Neuronal stem cell (in vitro differentiated cells): ENCODE measurements at regions not wholly inside any gene's neighbourhood (a gene's known extent, or its start where the extent isn't known, plus 50 kb on each side); places are given as distances from the start of the nearest gene placed in this dataset.
A peak's percentile ranks its signal among the peaks of the same experiment; 100 is the strongest.

Source experiments
- DNase-seq: peaks from one replicate; pipeline ENCODE4 v3.0.0-alpha.2; 2013; ENCODE audit warnings: low spot score
- H2AFZ ChIP-seq: one replicate; pipeline ENCODE4 v1.6.1; 2013; ENCODE audit warnings: mild to moderate bottlenecking, low read length, inconsistent platforms
- H2AK5ac ChIP-seq: 2 replicates; pipeline ENCODE4 v1.6.1; 2013; ENCODE audit warnings: low read depth, mild to moderate bottlenecking, inconsistent platforms, low read length, moderate library complexity, mixed read lengths
- H2BK120ac ChIP-seq: 2 replicates; pipeline ENCODE4 v1.6.1; 2013; ENCODE audit warnings: low read depth, mild to moderate bottlenecking, inconsistent platforms, low read length, moderate library complexity, mixed read lengths
- H2BK12ac ChIP-seq: one replicate; pipeline ENCODE4 v1.6.1; 2013; ENCODE audit warnings: low read length, inconsistent platforms
- H2BK15ac ChIP-seq: 2 replicates; pipeline ENCODE4 v1.6.1; 2013; ENCODE audit warnings: mild to moderate bottlenecking, low read length, inconsistent platforms, mixed read lengths
- H2BK5ac ChIP-seq: one replicate; pipeline ENCODE4 v1.6.1; 2013; ENCODE audit warnings: inconsistent platforms, mild to moderate bottlenecking, low read length, moderate library complexity
- H3K14ac ChIP-seq: one replicate; pipeline ENCODE4 v1.6.1; 2013; ENCODE audit warnings: low read length, inconsistent platforms
- H3K18ac ChIP-seq: 2 replicates; pipeline ENCODE4 v1.6.1; 2013; ENCODE audit warnings: low read length, inconsistent platforms
- H3K23ac ChIP-seq: 2 replicates; pipeline ENCODE4 v1.6.1; 2013; ENCODE audit warnings: low read depth, mild to moderate bottlenecking, mixed read lengths, low read length, inconsistent platforms; ENCODE audit not compliant: poor library complexity
- H3K27ac ChIP-seq: replicated peaks from 3 replicates; pipeline ENCODE4 v1.5.1; 2013; ENCODE audit warnings: low read length, inconsistent platforms
- H3K27me3 ChIP-seq, 3 experiments: 2 replicates each; pipeline ENCODE4 v1.6.1; 2013; ENCODE audit warnings: low read length in 3 of 3, mild to moderate bottlenecking in 2 of 3, inconsistent platforms in 1 of 3, low read depth in 1 of 3, mixed read lengths in 1 of 3, moderate library complexity in 1 of 3; ENCODE audit not compliant: control insufficient read depth in 3 of 3, insufficient read depth in 3 of 3
- H3K36me3 ChIP-seq, 2 donors: replicated peaks in 1 of 2; 2 replicates each; pipeline ENCODE4 v1.6.1; 2013; ENCODE audit warnings: low read length in 2 of 2; ENCODE audit not compliant: control insufficient read depth in 2 of 2, insufficient read depth in 2 of 2
- H3K4ac ChIP-seq: 2 replicates; pipeline ENCODE4 v1.6.1; 2013; ENCODE audit warnings: inconsistent platforms, mild to moderate bottlenecking, low read length, moderate library complexity
- H3K4me1 ChIP-seq, 2 donors: 1 replicate in 1 of 2; 2 replicates in 1 of 2; pipeline ENCODE4 v1.6.1; 2013; ENCODE audit warnings: low read length in 2 of 2, low read depth in 1 of 2; ENCODE audit not compliant: control insufficient read depth in 2 of 2, insufficient read depth in 1 of 2
- H3K4me2 ChIP-seq: one replicate; pipeline ENCODE4 v1.6.1; 2013; ENCODE audit warnings: mild to moderate bottlenecking, low read length, inconsistent platforms; ENCODE audit not compliant: insufficient read depth, poor library complexity, severe bottlenecking
- H3K4me3 ChIP-seq, 2 donors: 2 replicates each; pipeline ENCODE4 v1.5.1; 2013; ENCODE audit warnings: low read length in 2 of 2, mild to moderate bottlenecking in 2 of 2, inconsistent platforms in 1 of 2, moderate library complexity in 1 of 2
- H3K79me1 ChIP-seq: one replicate; pipeline ENCODE4 v1.6.1; 2013; ENCODE audit warnings: low read depth, mild to moderate bottlenecking, inconsistent platforms, low read length, moderate library complexity
- H3K9ac ChIP-seq: one replicate; pipeline ENCODE4 v1.6.1; 2013; ENCODE audit warnings: mild to moderate bottlenecking, low read depth, low read length, inconsistent platforms; ENCODE audit not compliant: poor library complexity
- H3K9me3 ChIP-seq, 2 donors: replicated peaks in 1 of 2; 2 replicates each; pipeline versions ENCODE3 to v1.6.1; 2013; ENCODE audit warnings: low read length in 2 of 2, mild to moderate bottlenecking in 2 of 2, inconsistent platforms in 1 of 2, low read depth in 1 of 2, mixed read lengths in 1 of 2, moderate library complexity in 1 of 2; ENCODE audit not compliant: control insufficient read depth in 2 of 2, insufficient read depth in 1 of 2
- H4K8ac ChIP-seq: one replicate; pipeline ENCODE4 v1.6.1; 2013; ENCODE audit warnings: low read depth, mild to moderate bottlenecking, inconsistent platforms, low read length, moderate library complexity
- H4K91ac ChIP-seq: one replicate; pipeline ENCODE4 v1.6.1; 2013; ENCODE audit warnings: low read length, low read depth, mild to moderate bottlenecking, inconsistent platforms; ENCODE audit not compliant: poor library complexity
- WGBS, 2 donors: extraction: QIAGEN DNeasy Blood & Tissue Kit; methylation state at CpG; one replicate each; pipeline ENCODE4 v1.1.7; 2013; ENCODE audit warnings: missing lambda C conversion rate in 2 of 2, mixed read lengths in 1 of 2; ENCODE audit not compliant: insufficient read length in 2 of 2, insufficient replicate concordance in 1 of 2; ENCODE audit errors: extremely low coverage in 2 of 2; 5-methylcytosine and 5-hydroxymethylcytosine counted together

- Histone ChIP-seq H2BK12ac (no peak overlapping the region), H3K9me3 (peaks cover 0 to 4% of the 10 kb centered on the region in 2 donors), H2AFZ (no peak overlapping the region), H3K4me1 (peaks cover 5 to 12% of the 10 kb centered on the region in 2 donors), H4K91ac (no peak overlapping the region), H4K8ac (no peak overlapping the region), H3K4me2 (no peak overlapping the region), H3K18ac (no peak overlapping the region), H3K23ac (no peak overlapping the region), H3K4ac (no peak overlapping the region), H2AK5ac (no peak overlapping the region), H3K79me1 (no peaks in the 10 kb centered on the region), H3K27ac (no peak overlapping the region), H2BK5ac (no peak overlapping the region), H3K4me3 (no peak overlapping the region), H2BK15ac (no peak overlapping the region), H3K9ac (no peak overlapping the region), H3K36me3 (no peaks in the 10 kb centered on the region), H3K27me3 (no peaks in the 10 kb centered on the region), H3K14ac (no peak overlapping the region), H2BK120ac (no peak overlapping the region)
- WGBS, 2 donors: no CpG with 5 or more reads among the region's 13 CpGs
- DNase-seq: no peak
Measured at GRCh38 chr16:73189136-73189535, 141.2 kb upstream of the ZFHX3 start.

GRCh38 chr16:73186752-73187601, 139.0 kb upstream of the ZFHX3 start:
- no peak overlapping the region for H3K4me2 ChIP-seq
- H2BK12ac ChIP-seq: no peak overlapping the region
- no peak for DNase-seq
- H3K4me3 ChIP-seq: no peak overlapping the region
- no peak overlapping the region for H2BK15ac ChIP-seq
- no peaks in the 10 kb centered on the region for H3K79me1 ChIP-seq
- no peak overlapping the region for H2BK120ac ChIP-seq
- H3K4ac ChIP-seq: no peak overlapping the region
- H2AFZ ChIP-seq: no peak overlapping the region
- H3K9me3 ChIP-seq: peaks cover 0 to 4% of the 10 kb centered on the region in 2 donors
- no peak overlapping the region for H2AK5ac ChIP-seq
- no peaks in the 10 kb centered on the region for H3K27me3 ChIP-seq
- no peak overlapping the region for H3K18ac ChIP-seq
- no peaks in the 10 kb centered on the region for H3K36me3 ChIP-seq
- peaks cover 4 to 12% of the 10 kb centered on the region in 2 donors for H3K4me1 ChIP-seq
- no CpG with 5 or more reads among the region's 4 CpGs for WGBS, 2 donors
- H3K14ac ChIP-seq: no peak overlapping the region
- H4K91ac ChIP-seq: no peak overlapping the region
- no peak overlapping the region for H3K9ac ChIP-seq
- H4K8ac ChIP-seq: no peak overlapping the region
- H3K27ac ChIP-seq: no peak overlapping the region
- no peak overlapping the region for H3K23ac ChIP-seq
- no peak overlapping the region for H2BK5ac ChIP-seq

GRCh38 chr16:73185737-73186136, 137.8 kb upstream of the ZFHX3 start:
- Histone ChIP-seq H3K27ac (no peak overlapping the region), H3K36me3 (no peaks in the 10 kb centered on the region), H3K14ac (no peak overlapping the region), H3K18ac (no peak overlapping the region), H2AFZ (no peak overlapping the region), H2BK120ac (no peak overlapping the region), H3K23ac (no peak overlapping the region), H4K8ac (no peak overlapping the region), H3K4me3 (no peak overlapping the region), H2BK12ac (no peak overlapping the region), H3K9me3 (peaks cover 0 to 4% of the 10 kb centered on the region in 2 donors), H3K27me3 (no peaks in the 10 kb centered on the region), H2AK5ac (no peak overlapping the region), H2BK5ac (no peak overlapping the region), H4K91ac (no peak overlapping the region), H3K4me1 (peaks cover 0 to 12% of the 10 kb centered on the region in 2 donors), H3K79me1 (no peaks in the 10 kb centered on the region), H3K4me2 (no peak overlapping the region), H3K4ac (no peak overlapping the region), H3K9ac (no peak overlapping the region), H2BK15ac (no peak overlapping the region)
- no peak for DNase-seq
- no CpG with 5 or more reads among the region's 11 CpGs for WGBS, 2 donors

- H3K4me3 ChIP-seq: no peak overlapping the region
- no peak overlapping the region for H2BK12ac ChIP-seq
- H3K23ac ChIP-seq: no peak overlapping the region
- no peak overlapping the region for H2BK120ac ChIP-seq
- H3K36me3 ChIP-seq: no peaks in the 10 kb centered on the region
- no CpG with 5 or more reads among the region's 17 CpGs for WGBS, 2 donors
- peaks cover 0 to 4% of the 10 kb centered on the region in 2 donors for H3K9me3 ChIP-seq
- no peak overlapping the region for H3K27ac ChIP-seq
- H3K18ac ChIP-seq: no peak overlapping the region
- no peak for DNase-seq
- no peak overlapping the region for H2AK5ac ChIP-seq
- H2BK15ac ChIP-seq: no peak overlapping the region
- H3K4me1 ChIP-seq: peaks cover 0 to 14% of the 10 kb centered on the region in 2 donors
- no peaks in the 10 kb centered on the region for H3K27me3 ChIP-seq
- no peak overlapping the region for H3K14ac ChIP-seq
- H4K8ac ChIP-seq: no peak overlapping the region
- H2AFZ ChIP-seq: peak overlapping the region; percentile 13
- no peak overlapping the region for H2BK5ac ChIP-seq
- H3K9ac ChIP-seq: no peak overlapping the region
- no peak overlapping the region for H3K4me2 ChIP-seq
- no peaks in the 10 kb centered on the region for H3K79me1 ChIP-seq
- no peak overlapping the region for H4K91ac ChIP-seq
- no peak overlapping the region for H3K4ac ChIP-seq
Measured at GRCh38 chr16:73183611-73184092, 135.7 kb upstream of the ZFHX3 start.
